K562 (cell line): ENCODE measurements at regions not wholly inside any gene's neighbourhood (a gene's known extent, or its start where the extent isn't known, plus 50 kb on each side); places are given as distances from the start of the nearest gene placed in this dataset.

ENCODE experiments used
- ATAC-seq: fragments of 200-7000 bp; cut with Tn5 transposase; 3 replicates; pipeline ENCODE4 v1.9.1; 2020; ENCODE audit warnings: moderate library complexity
- BruUV-seq: library from RNA; stranded (reverse); fragments of 400-500 nt; replicated peaks from 2 replicates; lab custom pipeline; 2021; lab: Mats Ljungman, UMichigan
- CTCF ChIA-PET: fragments of 300-600 bp; formaldehyde crosslinking; extraction: SDS; loops from one replicate; lab custom pipeline; 2021; ENCODE audit warnings: low intra/inter-chr PET ratio; lab: Yijun Ruan, JAX
- POLR2A ChIA-PET: fragments of 300-600, 350-650 bp; sonication (Branson Sonifier 250); formaldehyde crosslinking; extraction: SDS; loops from one replicate; lab custom pipeline; 2021; ENCODE audit warnings: antibody characterized with exemption, inconsistent platforms; lab: Yijun Ruan, JAX
- DNase-seq, 4 experiments: peaks; one replicate each; pipeline versions ENCODE4 v3.0.0 to v3.0.0-alpha.2; 2011 to 2018; ENCODE audit warnings: low spot score in 3 of 4, mixed read lengths in 3 of 4; ENCODE audit errors: extremely low read depth in 1 of 4
- FAIRE-seq: peaks from 2 replicates; lab custom pipeline; 2011; peaks lifted over from hg19 to GRCh38; lab: Jason Lieb, UNC
- H2AFZ ChIP-seq: 2 replicates; pipeline ENCODE4 v1.6.0; 2011; ENCODE audit warnings: low read depth, low read length, control low read depth, inconsistent platforms
- H3K27ac ChIP-seq: fragments of 200-600 bp; 3 replicates; pipeline ENCODE4 v1.8.0; 2011; ENCODE audit warnings: low read depth, mild to moderate bottlenecking, control low read depth, inconsistent platforms, low read length, moderate library complexity, mixed read lengths; ENCODE audit errors: extremely low read depth
- H3K27me3 ChIP-seq, 2 experiments: fragments of 300-600 bp in 1 of 2; 2 replicates in 1 of 2; 3 replicates in 1 of 2; pipeline versions ENCODE4 v1.6.0 to v1.8.0; 2011; ENCODE audit warnings: inconsistent platforms in 2 of 2, low read length in 2 of 2, mild to moderate bottlenecking in 1 of 2, mixed read lengths in 1 of 2, moderate library complexity in 1 of 2; ENCODE audit not compliant: control insufficient read depth in 2 of 2, insufficient read depth in 2 of 2
- H3K36me3 ChIP-seq: fragments of 300-600 bp; 3 replicates; pipeline ENCODE4 v1.8.0; 2011; ENCODE audit warnings: mild to moderate bottlenecking, low read length, inconsistent platforms; ENCODE audit not compliant: control insufficient read depth, insufficient read depth
- H3K4me1 ChIP-seq, 2 experiments: fragments of 200-600 bp in 1 of 2; replicated peaks in 1 of 2; 2 replicates in 1 of 2; 3 replicates in 1 of 2; pipeline versions ENCODE4 v1.5.1 to v1.8.0; 2011; ENCODE audit warnings: inconsistent platforms in 2 of 2, low read length in 2 of 2, mild to moderate bottlenecking in 1 of 2, mixed read lengths in 1 of 2, moderate library complexity in 1 of 2; ENCODE audit not compliant: control insufficient read depth in 2 of 2, insufficient read depth in 2 of 2
- H3K4me2 ChIP-seq: 2 replicates; pipeline ENCODE4 v1.6.1; 2011; ENCODE audit warnings: low read length, control low read depth, inconsistent platforms, mixed read lengths; ENCODE audit not compliant: insufficient read depth
- H3K4me3 ChIP-seq: fragments of 200-600 bp; sonication (generic), shearing (Covaris generic); 2 replicates; pipeline ENCODE4 v1.5.1; 2016; ENCODE audit warnings: control low read depth, inconsistent platforms
- H3K79me2 ChIP-seq: fragments of 200-600 bp; 3 replicates; pipeline ENCODE4 v1.8.0; 2011; ENCODE audit warnings: low read length, inconsistent platforms; ENCODE audit not compliant: control insufficient read depth, insufficient read depth
- H3K9ac ChIP-seq, 2 experiments: 2 replicates each; pipeline versions ENCODE4 v1.6.0 to v1.6.1; 2011; ENCODE audit warnings: low read depth in 2 of 2, low read length in 2 of 2, control low read depth in 1 of 2, inconsistent platforms in 1 of 2, mild to moderate bottlenecking in 1 of 2, mixed read lengths in 1 of 2; ENCODE audit not compliant: insufficient read depth in 1 of 2
- H3K9me1 ChIP-seq: one replicate; pipeline ENCODE4 v1.6.0; 2011; ENCODE audit warnings: inconsistent platforms, mild to moderate bottlenecking, low read length, moderate library complexity; ENCODE audit not compliant: control insufficient read depth, insufficient read depth
- H3K9me3 ChIP-seq: replicated peaks from 2 replicates; pipeline ENCODE4 v1.5.1; 2011; ENCODE audit warnings: low read depth, low read length, inconsistent platforms; ENCODE audit not compliant: control insufficient read depth, insufficient read depth
- H4K20me1 ChIP-seq: replicated peaks from 2 replicates; pipeline ENCODE4 v1.6.1; 2011; ENCODE audit warnings: low read length, inconsistent platforms, mixed read lengths; ENCODE audit not compliant: control insufficient read depth, insufficient read depth
- ARID1B ChIP-seq: fragments of 450-650 bp; IDR thresholded peaks from 2 replicates; pipeline ENCODE4 v1.6.1; 2016; ENCODE audit warnings: antibody characterized with exemption, mild to moderate bottlenecking, inconsistent platforms
- CHD2 ChIP-seq: IDR thresholded peaks from 2 replicates; pipeline ENCODE4 v1.6.1; 2011; ENCODE audit warnings: low read depth, low read length
- CHD4 ChIP-seq: fragments of 200-600 bp; sonication (generic); IDR thresholded peaks from 3 replicates; pipeline ENCODE4 v1.6.1; 2012; ENCODE audit warnings: low read depth, mild to moderate bottlenecking, mixed read lengths, low read length, inconsistent platforms; ENCODE audit not compliant: insufficient read depth, insufficient replicate concordance, poor library complexity, severe bottlenecking
- JUND ChIP-seq, 2 experiments: IDR thresholded peaks; 2 replicates in 1 of 2; 3 replicates in 1 of 2; pipeline ENCODE4 v1.6.1; 2011; ENCODE audit warnings: borderline replicate concordance in 2 of 2, low read depth in 2 of 2, low read length in 2 of 2, improper control_type of control experiment in 1 of 2, missing biosample characterization in 1 of 2, missing genetic modification characterization in 1 of 2, missing genetic modification reagents in 1 of 2
- NR0B1 ChIP-seq: fragments of 450-650 bp; IDR thresholded peaks from one replicate; pipeline ENCODE4 v1.6.1; 2018; ENCODE audit warnings: mild to moderate bottlenecking, moderate library complexity; ENCODE audit not compliant: partially characterized antibody
- PATZ1 ChIP-seq: fragments of 250-450 bp; sonication (Bioruptor Pico); IDR thresholded peaks from 2 replicates; pipeline ENCODE4 v1.5.0; 2020; ENCODE audit warnings: mild to moderate bottlenecking, borderline replicate concordance
- POLR2H ChIP-seq: IDR thresholded peaks from 2 replicates; pipeline ENCODE4 v1.6.1; 2016; ENCODE audit warnings: missing genetic modification characterization, low read depth, mild to moderate bottlenecking, control low read depth, missing compliant biosample characterization, moderate library complexity
- SLC30A9 ChIP-seq: fragments of 250-450 bp; sonication (Bioruptor Pico); IDR thresholded peaks from 2 replicates; pipeline ENCODE4 v1.8.0; 2022; ENCODE audit warnings: mild to moderate bottlenecking, moderate library complexity
- TBL1XR1 ChIP-seq, 2 experiments: IDR thresholded peaks; 2 replicates each; pipeline ENCODE4 v1.6.1; 2012; ENCODE audit warnings: improper control_type of control experiment in 2 of 2, low read length in 2 of 2, mild to moderate bottlenecking in 1 of 2
- THRB ChIP-seq: fragments of 450-650 bp; formaldehyde crosslinking; conservative IDR thresholded peaks from 2 replicates; pipeline ENCODE4 v1.4.0; 2022; ENCODE audit warnings: mild to moderate bottlenecking, missing genetic modification characterization
- ZBTB43 ChIP-seq: sonication (generic); formaldehyde crosslinking; IDR thresholded peaks from 2 replicates; pipeline ENCODE4 v1.8.0; 2023; ENCODE audit warnings: mild to moderate bottlenecking, missing genetic modification reagents
- ZNF41 ChIP-seq: fragments of 250-450 bp; sonication (Bioruptor Pico); conservative IDR thresholded peaks from 2 replicates; pipeline ENCODE4 v1.4.0; 2020; ENCODE audit warnings: mild to moderate bottlenecking
- ZNF583 ChIP-seq: fragments of 250-450 bp; sonication (Bioruptor Pico); IDR thresholded peaks from 2 replicates; pipeline ENCODE4 v1.4.0; 2020
- ZNF644 ChIP-seq: fragments of 200-800 bp; sonication (Bioruptor generic); IDR thresholded peaks from 2 replicates; pipeline ENCODE4 v1.6.1; 2016; ENCODE audit warnings: low read depth, missing genetic modification characterization, missing compliant biosample characterization
- WGBS: fragments of 100-300 bp; shearing (Covaris generic); methylation state at CpG from one replicate; pipeline ENCODE4 v1.1.6; 2016; ENCODE audit warnings: low coverage, mixed read lengths; ENCODE audit not compliant: insufficient coverage; ENCODE audit errors: missing lambda C conversion rate; 5-methylcytosine and 5-hydroxymethylcytosine counted together
- in situ Hi-C: fragments of 300-500 bp; cut with MboI; formaldehyde crosslinking; loops from 4 replicates; pipeline ENCODE4 v1.15.0; 2018; ENCODE audit warnings: inconsistent platforms, mixed read lengths
- intact Hi-C: fragments of 100-400 bp; cut with micrococcal nuclease; formaldehyde crosslinking; loops from 2 replicates; pipeline ENCODE4 v1.14.2; 2022

DNA sequence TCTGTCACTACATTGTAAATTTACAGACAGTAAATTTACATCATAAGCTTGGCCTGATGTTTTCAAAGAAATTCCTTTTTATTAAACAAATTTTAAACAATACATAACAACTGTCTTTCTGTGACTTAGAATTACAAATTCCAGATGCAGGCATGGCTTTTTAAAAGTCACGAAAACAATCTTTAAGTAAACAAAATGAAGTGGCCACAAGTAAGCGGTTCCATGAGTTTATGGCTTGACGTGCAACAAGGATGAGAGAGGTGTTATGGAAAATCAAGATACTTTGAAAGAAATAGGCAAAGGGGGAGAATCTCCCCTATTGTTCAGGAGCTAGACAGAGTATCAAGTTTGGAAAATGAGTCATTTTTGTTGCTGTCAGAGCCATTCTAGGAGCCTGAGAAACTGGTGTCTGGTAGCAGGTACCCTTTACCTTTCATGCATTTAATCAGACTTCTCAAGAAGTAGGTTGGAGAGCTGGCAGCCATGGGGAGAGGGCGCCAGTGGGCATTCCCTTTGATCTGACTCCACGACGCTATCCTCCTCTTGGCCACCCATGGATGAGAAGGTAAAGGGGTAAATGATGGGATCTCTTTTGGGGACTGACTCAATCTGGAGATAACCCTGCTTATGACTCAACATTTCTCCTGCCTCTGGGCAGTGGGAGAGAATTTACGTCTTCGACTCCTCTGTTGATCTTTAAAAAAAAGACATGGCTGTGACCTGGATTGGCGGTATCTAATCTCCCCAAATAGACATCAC is 217.2 kb downstream of the SPRY1 start (continued):
- TF ChIP-seq THRB (CRISPR knock-in tag) = no peak
- TF ChIP-seq TBL1XR1 (IDR thresholded peaks at IDR 0.05; ENCODE audit: low read length in 2 of 2) = no peak
- no peak for TF ChIP-seq ZNF644 (tag)
- TF ChIP-seq ARID1B = 0 out of 2 replicates have a peak, but pooled peaks have one; percentile 26
- no peak for TF ChIP-seq CHD4
- TF ChIP-seq JUND (IDR thresholded peaks at IDR 0.05; ENCODE audit: borderline replicate concordance, low read depth, low read length) = peak; percentile 44; the same call in 1 of the 2 replicates
- peak; percentile 47; the same call in 2 of the 3 replicates for TF ChIP-seq JUND (tag; IDR thresholded peaks at IDR 0.05; ENCODE audit: borderline replicate concordance, low read depth, low read length)
- no peak for TF ChIP-seq POLR2H (tag)

- DNase-seq = no peak
- intact Hi-C loops = no loop called here
- TF ChIP-seq ZNF41 (CRISPR knock-in tag) (no peak), PATZ1 (CRISPR knock-in tag) (no peak), ZNF583 (CRISPR knock-in tag) (no peak), ZBTB43 (CRISPR knock-in tag) (no peak), CHD2 (no peak), NR0B1 (no peak), SLC30A9 (CRISPR knock-in tag) (no peak)
These were observed 219.3 kb downstream of the SPRY1 start for GRCh38 chr4:123615901-123616300.

More at GRCh38 chr4:123615901-123616300, 219.3 kb downstream of the SPRY1 start:
- H3K79me2 ChIP-seq = no peaks in the 10 kb centered on the region
- in situ Hi-C loops = no loop called here
- H3K27ac ChIP-seq = no peak overlapping the region
- no peak overlapping the region for H3K4me3 ChIP-seq
- no peaks in the 10 kb centered on the region for H3K9me1 ChIP-seq
- H3K9me3 ChIP-seq = no peaks in the 10 kb centered on the region
- FAIRE-seq (no peak), ATAC-seq (no peak)
- BruUV-seq = no TSS peak
- WGBS = 0% methylated on average over 2 of the region's 2 CpGs
- H3K9ac ChIP-seq = no peak overlapping the region
- no peaks in the 10 kb centered on the region; a peak in 1 of 5 replicates for H3K4me1 ChIP-seq
- no peak overlapping the region for H3K4me2 ChIP-seq
- H3K27me3 ChIP-seq = peaks cover 0 to 11% of the 10 kb centered on the region in 2 experiments; a peak in 2 of 5 replicates
- POLR2A ChIA-PET = no interaction called here
- no peaks in the 10 kb centered on the region for H4K20me1 ChIP-seq
- H2AFZ ChIP-seq = no peak overlapping the region
- CTCF ChIA-PET = no interaction called here
- H3K36me3 ChIP-seq = no peaks in the 10 kb centered on the region
